GM04503 (cell line): ENCODE measurements at regions not wholly inside any gene's neighbourhood (a gene's known extent, or its start where the extent isn't known, plus 50 kb on each side); places are given as distances from the start of the nearest gene placed in this dataset.

Experiments
- DNase-seq: peaks from one replicate; pipeline ENCODE4 v3.0.0-alpha.2; 2012; ENCODE audit warnings: low read depth

DNA sequence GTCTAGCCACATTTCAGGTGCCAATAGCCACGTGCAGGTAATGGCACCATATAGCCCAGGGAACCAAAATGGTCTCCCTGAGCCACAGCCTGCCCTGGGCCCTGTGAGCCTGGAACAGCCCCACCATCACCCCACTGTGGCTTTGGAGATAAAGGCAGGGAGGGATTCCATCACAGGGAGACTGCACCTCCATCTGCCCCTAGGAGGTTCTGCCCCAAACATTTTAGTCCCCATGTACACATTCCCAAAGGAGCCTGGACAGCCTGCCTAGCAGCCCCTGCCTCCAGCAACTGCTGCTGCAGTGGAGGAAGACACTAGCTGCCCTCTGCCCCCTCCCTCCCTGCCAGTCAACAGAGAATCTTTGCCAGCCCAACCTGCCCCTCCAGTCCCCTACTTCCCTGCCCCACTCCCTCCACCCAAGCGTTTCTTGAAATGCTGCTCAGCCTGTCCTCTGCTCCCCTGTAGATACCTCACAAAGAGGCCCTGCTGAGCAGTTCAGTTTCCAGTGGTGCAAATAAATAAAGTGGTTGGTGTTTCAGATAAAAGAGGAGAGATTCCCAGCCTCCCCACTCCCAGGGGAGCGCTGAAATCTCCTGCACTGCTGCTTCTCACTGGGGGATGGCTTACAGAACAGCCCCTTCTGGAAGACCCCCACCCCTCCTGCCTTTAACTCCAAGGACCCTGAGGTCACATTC is 921.8 kb downstream of the UQCRFS1 start:
- DNase-seq = no peak

DNA sequence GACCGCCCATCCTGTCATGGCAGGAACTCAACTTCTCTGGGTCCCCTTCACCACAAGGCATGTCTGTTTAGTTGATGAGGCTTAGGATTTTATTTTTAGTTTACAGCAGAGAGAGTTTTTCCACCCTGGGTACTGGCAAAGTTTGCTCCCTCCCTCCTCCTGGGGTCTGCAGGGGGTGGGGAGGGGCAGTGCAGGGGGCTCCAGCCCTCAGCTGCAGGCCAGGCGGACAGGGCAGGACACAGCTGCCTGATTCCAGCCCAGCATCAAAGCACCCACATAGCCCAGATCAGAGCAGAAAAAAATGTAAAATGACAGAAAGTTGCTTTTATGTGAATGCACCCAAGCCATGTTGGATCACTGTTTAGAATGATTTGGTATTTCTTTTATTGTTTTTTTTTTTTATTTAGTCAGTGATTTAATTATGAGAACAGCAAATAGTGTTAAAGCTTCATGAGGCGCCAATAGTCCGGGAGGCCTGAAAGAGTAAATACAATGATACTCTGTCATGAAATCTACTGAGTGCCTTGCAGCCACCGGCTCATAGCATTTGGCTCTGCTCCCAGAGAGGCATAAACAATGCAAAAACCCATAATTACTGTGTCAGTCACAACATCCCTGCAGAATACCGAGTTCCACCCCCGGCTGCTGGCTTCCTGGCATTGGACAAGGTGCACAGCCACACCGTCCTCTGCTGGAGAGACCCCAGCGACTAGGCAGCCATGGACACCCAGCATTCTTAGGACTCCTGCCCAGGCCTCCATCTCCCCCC is 923.5 kb downstream of the UQCRFS1 start:
- no peak for DNase-seq

DNA sequence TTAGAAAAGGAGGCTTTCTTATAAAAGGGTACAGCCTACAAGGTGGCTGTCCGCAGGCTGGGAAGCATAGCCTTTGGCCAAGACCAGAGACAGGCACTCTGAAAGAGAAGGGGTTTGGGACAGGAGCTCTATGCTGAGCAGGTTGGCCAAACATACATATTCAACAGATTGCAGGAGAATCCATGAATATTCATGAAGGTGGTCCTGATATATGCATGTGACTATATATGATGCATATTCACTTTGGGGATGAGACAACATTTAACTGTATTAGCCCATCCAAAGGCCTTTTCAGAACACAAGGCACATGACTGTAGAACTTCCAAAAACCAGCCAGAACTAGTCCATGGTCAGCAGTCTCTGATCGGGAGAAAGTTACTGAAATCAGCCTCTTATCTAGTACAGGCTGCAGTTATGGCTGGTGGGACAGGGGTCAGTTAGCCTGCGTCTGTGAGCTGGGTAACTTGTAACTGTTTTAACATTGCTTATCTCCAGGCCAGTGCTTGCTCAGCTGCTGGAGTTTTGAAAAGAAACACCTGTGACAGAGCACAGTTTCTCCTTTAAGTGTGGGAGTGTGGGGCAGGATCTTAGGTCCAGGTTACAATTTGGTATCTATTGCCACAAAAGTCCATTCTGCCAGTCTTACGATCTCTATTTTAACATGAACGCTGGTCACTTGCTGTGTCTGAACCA is 924.2 kb downstream of the UQCRFS1 start:
- DNase-seq = no peak

DNA sequence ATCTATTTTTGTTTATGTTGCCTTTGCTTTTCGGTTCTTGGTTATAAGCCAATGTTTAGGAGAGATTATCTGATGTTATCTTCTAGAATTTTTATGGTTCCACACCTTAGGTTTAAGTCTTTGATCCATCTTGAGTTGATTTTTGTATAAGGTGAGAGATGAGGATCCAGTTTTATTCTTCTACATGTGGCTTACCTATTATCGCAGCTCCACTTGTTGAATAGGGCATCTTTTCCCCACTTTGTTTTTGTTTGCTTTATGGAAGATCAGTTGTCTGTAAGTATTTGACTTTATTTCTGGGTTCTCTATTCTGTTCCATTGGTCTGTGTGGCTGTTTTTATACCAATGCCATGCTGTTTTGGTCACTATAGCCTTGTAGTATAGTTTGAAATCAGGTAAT is 927.0 kb downstream of the UQCRFS1 start:
- no peak for DNase-seq

DNA sequence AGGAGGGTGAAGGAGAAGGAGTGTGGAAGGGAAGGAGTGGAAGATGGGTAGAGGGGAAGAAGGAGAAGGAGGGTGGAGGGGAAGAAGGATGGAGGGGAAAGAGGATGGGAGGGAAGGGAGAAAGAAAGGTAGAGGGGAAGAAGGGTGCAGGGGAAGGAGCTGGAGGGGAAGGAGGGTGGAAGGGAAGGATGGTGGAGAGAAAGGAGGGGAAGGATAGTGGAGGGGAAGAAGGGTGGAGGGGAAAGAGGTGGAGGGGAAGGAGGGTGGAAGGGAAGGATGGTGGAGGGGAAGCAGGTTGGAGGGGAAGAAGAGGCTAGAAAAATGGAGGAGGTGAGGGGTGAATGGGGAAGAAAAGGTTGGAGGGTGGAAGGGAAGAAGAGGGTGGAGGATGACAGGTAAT is 927.9 kb downstream of the UQCRFS1 start:
- no peak for DNase-seq

DNA sequence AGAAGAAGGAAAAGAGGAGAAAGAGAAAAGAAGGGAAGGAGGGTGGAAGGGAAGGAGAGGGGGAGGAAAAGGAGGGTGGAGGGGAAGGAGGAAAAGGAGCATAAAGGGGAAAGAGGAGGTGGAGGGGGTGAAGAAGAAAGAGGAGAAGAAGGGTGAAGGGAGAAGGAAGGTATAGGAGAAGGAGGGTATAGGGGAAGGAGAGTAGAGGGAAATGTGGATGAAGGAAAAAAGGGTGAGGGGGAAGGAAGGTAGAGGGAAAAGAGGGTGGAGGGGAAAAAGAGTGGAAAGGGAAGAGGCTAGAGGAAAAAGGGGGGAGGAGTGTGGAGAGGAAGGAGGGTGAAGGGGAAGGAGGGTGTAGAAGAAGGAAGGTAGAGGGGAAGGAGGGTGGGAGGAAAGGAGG is 928.6 kb downstream of the UQCRFS1 start:
- DNase-seq = no peak

- no peak for DNase-seq
Observed at GRCh38 chr19:28283592-28283991, 929.4 kb downstream of the UQCRFS1 start.

DNA sequence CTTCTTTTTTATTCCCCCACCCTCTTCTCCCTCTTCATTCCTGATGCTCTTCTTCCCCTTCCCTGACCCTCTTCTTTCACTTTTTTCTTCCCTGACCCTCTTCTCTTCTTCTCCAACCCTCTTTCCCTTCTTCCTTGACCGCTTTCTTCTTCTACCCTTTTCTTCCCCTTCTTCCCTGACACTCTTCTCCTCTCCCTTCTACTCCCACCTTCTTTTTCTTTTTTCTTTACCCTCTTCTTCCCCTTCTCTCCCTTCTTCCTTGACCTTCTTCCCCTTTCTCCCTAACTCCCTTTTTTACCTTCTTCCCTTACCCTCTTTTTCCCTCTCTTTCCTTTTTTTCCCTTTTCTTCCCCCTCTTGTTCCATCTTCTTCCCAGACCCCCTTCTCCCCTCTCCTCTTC is 931.3 kb downstream of the UQCRFS1 start:
- no peak for DNase-seq

DNA sequence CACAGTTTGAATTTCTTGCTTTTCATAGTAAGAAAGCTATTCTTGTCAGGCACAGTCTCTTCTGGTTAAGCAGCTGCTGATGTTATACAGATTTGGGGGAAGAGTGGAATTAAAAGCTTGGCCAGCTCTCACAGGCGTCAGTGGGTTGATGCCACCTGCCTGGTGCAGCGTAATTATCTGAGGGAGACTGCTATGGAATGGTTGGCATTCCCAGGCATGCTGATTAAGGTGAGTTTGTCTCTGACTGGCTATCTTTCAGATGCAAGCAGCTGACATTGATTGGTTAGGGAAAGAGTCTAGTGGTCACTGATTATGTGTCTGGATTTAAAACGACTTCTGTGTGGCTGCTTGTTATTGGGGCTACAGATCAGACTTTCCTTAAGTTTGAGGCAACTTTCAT is 948.4 kb downstream of the UQCRFS1 start:
- DNase-seq = no peak

- no peak for DNase-seq
Observed at GRCh38 chr19:28258829-28259228, 954.1 kb downstream of the UQCRFS1 start.

DNA sequence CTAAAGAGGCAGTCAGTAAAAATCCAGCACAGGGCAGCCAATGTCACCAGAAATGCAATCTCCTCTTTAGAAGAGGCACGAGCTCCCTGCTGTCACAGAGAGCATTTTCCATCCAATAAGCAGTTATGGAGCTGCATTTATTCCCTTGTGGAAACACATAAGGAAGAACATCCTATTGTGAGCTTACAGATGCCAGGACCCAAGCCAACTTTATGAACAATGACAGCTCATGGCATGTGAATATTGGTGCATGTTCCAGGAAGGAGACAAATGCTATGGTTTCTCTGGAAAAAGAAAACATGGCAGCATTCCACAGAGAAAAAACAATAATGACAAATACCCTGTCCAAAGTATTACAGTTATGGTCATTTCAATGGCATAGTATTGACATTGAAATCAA is 955.6 kb downstream of the UQCRFS1 start:
- no peak for DNase-seq

- no peak for DNase-seq
Observed at GRCh38 chr19:28247243-28247642, 965.7 kb downstream of the UQCRFS1 start.

- DNase-seq = no peak
Observed at GRCh38 chr19:28245937-28246336, 967.0 kb downstream of the UQCRFS1 start.

- DNase-seq = no peak
Observed at GRCh38 chr19:28244966-28245365, 968.0 kb downstream of the UQCRFS1 start.

- no peak for DNase-seq
Observed at GRCh38 chr19:28242317-28242927, 970.5 kb downstream of the UQCRFS1 start.

DNA sequence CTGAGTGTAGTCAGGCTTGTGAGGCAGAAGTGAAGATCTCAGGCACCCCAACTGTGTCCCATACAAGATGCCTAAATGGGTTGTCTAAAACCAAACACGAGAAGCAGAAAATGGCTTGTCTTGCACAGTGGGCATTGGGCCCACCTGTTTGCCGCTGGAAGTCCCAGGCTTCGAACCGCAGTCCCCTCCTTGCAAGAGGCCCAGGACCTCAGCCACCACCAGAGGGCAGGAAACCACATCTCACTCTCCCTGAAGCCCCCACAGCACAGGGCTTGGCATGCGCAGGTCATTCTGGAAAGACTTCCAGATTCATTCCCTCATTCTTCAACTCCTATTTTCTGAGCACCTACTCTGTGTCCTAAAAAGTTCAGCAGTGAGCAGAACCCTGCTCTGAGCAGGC is 973.7 kb downstream of the UQCRFS1 start:
- no peak for DNase-seq

DNA sequence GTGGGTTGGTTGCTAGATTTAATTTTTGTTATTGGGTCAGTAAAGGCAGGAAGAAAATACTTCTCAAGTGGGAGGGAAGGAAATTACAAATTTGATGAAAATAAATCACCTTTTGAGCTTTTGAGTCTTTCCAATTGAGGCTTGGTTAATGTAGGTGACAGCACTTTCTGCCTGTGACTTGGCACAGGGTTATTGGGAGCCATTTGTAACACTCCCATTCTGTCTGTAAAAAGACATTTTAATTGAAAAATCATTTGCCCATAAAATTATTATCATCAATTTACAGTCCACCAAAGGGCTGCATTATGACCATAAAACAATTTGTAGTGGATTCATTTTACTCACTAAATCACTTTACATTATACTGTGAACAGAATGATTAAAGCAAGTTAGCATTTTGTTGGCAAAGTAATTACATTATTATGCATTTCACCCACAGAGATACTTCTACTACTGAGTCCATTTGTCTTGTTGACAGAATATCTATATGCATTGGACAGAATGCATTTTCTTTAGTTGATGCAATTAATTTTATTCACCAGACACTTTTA is 974.6 kb downstream of the UQCRFS1 start:
- DNase-seq = no peak

DNA sequence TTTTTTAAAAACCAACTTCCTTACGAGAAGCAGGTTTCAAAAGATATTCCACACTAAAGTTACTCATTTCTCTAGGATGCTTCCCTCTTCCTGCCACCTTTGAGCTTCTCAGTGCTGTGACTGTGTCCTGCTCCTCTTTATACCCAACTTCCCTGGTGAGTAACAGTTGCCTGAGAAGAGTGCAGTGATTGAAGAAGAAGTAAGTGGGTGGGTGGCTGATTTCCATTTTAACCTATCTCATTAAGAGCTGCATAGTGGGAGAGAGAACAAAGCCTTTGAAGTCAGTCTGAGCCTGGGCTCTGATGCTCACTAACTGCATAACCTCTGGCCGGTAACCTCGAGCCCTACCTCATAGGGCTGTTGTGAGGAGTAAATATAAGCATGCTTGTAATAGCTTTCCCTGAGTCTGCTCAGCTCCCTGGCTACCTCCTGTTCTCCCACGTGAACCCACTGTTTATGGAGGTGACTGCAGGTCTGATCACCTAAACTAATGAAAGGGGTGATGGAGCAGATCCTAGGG is 977.3 kb downstream of the UQCRFS1 start:
- DNase-seq = no peak

DNA sequence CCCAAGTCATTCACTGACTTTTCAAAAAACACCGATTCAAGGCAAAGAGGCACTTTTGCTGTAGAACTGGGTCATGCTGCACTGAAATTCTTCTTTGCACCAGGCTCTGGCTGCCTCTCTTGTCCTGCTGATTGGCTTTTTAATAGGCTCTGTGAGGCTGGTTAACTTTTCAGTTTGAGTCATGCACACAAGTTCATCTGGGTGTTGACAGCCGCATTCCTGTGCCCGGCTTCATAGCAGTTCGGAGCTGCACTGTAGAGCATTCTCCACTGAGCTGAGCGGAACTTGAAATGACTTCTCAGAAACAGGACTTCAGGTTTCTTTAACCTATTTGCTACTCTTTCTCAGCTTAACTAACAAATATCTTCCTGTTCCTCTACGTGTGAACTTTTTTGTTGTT is 978.3 kb downstream of the UQCRFS1 start:
- peak; percentile 16 for DNase-seq

- DNase-seq = no peak
Observed at GRCh38 chr19:28228854-28229253, 984.1 kb downstream of the UQCRFS1 start.

GRCh38 chr19:28224441-28224840 is 988.5 kb downstream of the UQCRFS1 start:
- DNase-seq = no peak

DNA sequence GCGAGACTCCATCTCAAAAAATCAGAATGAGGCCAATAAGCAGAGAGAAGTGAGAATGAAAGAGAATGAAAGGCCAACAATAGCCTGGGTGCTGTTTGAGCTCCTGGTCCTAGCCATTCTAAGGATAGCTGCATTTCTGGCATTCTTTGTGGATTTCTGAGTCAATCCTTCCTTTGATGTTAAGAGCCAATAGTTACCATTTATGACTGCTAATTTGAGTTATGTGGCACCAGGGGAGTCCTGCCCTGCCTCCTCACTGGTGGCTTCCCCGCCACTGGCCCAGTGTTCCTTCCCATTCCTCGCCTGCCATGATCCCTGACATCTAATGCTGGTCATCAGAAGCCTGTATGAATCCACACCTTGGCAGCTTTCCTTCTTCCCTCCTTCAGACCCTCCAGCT is 991.2 kb downstream of the UQCRFS1 start:
- DNase-seq = no peak
